Iris pigment epithelial cell (primary cell): ENCODE measurements at regions not wholly inside any gene's neighbourhood (a gene's known extent, or its start where the extent isn't known, plus 50 kb on each side); places are given as distances from the start of the nearest gene placed in this dataset.

ENCODE experiments used
- DNase-seq: peaks from one replicate; pipeline ENCODE4 v3.0.0-alpha.2; 2011; ENCODE audit warnings: low read depth

GRCh38 chr6:149149653-149150052 is 167.9 kb upstream of the TAB2 start:
- DNase-seq, result no peak

DNA sequence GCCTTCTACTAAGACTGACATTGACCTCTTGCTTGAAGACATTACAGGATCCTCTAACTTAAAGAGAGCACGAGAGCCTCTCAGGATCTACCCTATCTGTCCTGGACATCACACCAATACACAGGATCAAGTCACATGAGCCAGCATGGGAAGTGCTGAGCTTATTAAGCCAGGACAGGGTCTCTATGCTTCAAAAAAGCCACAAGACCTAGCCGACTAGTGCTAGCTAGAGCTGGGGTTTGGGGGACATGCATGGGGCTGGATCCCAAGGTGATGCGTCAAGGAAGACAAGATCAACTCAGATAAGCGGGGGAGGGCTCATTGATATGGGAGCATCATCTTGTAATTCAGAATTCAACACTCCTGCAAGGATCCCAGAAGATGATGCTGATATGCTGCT is 167.2 kb upstream of the TAB2 start:
- no peak for DNase-seq

DNA sequence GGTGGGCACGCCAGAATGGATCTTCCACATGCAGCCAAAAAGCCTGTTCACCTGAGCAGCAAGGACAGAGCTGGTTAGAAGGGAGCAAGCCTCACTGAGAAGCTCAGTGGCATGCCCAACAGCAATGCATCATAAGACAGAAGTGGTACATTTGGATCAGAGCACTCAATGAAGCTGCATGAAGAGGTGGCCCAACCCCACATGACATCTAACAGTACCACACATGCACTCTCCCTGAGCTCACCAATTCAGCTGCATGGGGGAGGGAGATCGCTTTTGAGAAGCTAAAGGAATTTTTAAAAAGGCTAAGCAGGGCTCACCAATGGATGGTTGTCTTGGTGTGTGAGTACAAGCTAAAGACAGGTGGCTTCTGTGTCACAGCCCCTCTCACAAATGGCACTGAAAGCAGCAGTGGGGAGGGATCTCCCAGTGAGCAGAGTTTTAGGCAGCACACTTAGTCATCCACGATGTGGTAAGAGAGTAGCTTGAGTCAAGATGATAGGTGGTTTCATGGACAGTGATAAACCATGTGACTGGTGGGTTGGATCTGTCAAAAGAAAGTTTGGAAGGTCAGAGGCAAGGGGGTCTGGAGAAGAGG is 166.6 kb upstream of the TAB2 start:
- DNase-seq, result no peak

DNA sequence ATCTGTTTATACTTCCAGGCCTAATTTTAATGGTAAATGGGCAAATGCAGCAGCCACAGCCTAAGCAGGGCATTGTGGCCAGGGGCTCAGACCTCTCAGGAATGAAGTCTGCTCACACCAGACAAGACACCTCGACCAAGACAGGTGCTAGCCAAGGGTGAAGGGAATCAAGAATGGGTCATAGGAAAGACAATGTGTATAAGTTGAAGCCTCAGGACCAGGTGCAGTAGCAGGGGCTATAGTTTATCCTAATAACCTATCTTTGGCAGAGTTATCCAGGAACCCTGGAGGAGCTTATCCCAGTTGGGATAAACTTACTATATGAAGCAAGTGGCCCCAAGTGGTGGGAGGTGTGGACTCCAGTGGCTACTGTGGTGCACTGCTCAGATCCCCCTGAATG is 165.0 kb upstream of the TAB2 start:
- no peak for DNase-seq

DNA sequence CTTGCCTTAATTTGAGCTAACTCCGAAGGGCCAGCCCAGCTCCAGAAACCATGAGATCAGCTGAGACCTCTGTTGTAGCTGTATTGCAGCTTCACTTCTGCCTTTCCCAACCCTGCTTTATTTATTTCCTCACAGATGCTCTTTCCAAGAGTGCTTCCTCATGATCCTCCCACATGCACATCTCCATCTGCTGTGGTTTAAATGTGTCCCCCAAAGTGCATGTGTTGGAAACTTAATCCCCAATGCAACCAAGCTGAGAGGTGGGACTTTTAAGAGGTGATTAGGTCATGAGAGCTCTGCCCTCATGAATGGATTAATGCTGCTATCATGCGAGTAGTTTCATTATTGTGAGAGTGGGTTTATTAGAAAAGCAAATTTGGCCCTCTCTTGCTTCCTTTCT is 164.4 kb upstream of the TAB2 start:
- no peak for DNase-seq

- DNase-seq, result no peak
These were observed 163.8 kb upstream of the TAB2 start for GRCh38 chr6:149153693-149154092.

DNA sequence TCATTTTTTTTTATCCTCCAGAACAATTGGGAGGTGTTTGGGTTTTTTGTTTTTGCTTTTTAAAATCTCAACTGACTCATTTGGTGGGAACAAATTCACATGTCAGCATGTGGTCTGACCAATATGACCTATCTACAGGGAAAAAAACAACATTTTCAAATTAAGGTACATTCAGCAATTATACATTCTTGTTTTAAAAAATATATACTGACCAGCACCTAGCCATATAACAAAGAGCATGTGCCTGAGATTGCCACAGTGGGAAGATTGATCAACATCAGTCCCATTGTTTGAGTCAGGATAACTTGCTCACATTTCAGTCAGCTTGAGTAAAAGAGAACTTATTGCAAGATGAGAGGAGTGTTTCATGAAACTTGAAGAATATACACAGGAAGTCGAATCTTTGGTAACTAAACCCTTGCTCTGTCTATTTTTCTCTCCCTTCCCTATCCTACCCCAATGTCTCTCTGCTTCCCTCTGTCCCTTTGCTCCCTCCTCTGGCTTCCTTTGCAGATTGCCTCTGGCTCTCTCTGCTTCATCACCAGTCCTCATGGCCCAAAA is 163.2 kb upstream of the TAB2 start:
- no peak for DNase-seq

GRCh38 chr6:149157126-149157525 is 160.4 kb upstream of the TAB2 start:
- DNase-seq, result no peak

DNA sequence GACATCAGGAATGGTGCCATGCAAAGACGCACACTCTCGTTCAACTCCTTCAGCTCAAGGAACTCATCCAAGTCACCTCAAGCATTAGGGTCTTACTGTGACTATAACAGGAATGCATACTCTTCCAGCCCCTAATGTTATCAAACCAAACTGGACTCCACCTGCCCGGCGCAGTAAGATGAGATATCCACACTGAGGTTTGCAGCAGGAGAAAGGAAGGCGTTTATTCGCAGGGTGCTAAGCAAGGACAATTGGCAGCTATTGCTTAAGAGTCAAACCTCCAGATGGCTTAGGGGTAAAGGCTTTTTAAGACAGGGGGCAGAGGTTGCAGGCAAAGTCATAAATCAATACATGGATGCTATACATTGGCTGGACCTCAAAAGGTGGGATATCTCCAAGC is 159.4 kb upstream of the TAB2 start:
- no peak for DNase-seq

GRCh38 chr6:149160943-149161342 is 156.6 kb upstream of the TAB2 start:
- DNase-seq, result peak; percentile 34

DNA sequence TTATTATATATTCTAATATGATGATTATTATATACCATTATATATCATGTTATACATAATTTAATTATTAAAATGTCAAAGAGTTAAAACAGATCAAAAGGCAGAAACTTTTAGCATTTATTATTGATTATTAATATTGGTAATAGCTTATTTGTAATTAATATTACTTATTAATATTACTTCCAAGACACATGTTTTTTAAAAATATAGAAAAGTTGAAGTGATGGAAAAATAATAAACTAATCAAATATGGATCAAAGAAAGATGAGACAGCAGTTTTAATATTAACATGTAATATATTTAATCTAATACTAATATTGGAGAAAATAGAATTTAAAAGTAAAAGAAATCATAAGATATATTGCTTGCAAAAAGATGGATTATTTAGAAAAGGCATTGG is 154.6 kb upstream of the TAB2 start:
- DNase-seq, result no peak

GRCh38 chr6:149164199-149164750 is 153.2 kb upstream of the TAB2 start:
- DNase-seq, result no peak

DNA sequence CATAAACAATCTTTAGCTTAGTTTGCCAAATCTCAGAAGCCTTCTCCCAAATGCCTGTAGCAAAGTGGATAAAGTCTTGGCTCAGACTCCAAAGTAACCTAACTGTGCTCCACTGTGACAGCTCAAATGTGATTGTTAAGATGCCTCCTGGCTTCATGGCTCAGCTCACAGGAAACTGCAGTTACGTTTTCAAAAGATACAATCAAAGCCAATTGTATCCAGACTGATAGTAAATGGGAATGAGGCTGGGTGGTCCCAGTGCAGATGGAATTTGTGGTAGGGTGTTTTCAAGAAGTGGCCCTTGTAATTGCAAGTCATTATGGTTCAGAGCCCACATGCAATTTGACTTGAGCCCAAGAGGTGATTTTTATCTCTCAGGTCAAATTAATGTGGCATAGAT is 151.2 kb upstream of the TAB2 start:
- DNase-seq, result no peak

DNA sequence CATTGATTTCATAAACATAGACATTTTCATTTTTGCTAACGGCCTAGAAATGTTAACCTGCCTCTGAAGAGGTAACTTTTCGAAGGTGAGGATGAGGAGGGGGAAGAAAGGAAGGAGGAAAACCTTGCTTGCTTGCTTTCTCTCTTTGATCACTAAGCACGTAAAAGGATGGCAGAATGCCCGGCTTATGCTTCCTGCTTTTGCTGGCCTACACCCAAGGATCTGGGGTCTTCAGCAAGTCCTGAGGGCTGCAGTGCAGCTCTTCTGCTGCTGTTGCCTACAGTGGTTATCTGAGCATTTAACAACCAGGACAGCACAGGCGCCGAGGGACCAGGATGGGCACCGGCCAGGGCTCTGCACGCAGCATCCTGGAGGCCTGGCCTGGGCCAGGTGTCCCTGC is 150.8 kb upstream of the TAB2 start:
- peak; percentile 31 for DNase-seq

- no peak for DNase-seq
These were observed 148.5 kb upstream of the TAB2 start for GRCh38 chr6:149168968-149169367.

DNA sequence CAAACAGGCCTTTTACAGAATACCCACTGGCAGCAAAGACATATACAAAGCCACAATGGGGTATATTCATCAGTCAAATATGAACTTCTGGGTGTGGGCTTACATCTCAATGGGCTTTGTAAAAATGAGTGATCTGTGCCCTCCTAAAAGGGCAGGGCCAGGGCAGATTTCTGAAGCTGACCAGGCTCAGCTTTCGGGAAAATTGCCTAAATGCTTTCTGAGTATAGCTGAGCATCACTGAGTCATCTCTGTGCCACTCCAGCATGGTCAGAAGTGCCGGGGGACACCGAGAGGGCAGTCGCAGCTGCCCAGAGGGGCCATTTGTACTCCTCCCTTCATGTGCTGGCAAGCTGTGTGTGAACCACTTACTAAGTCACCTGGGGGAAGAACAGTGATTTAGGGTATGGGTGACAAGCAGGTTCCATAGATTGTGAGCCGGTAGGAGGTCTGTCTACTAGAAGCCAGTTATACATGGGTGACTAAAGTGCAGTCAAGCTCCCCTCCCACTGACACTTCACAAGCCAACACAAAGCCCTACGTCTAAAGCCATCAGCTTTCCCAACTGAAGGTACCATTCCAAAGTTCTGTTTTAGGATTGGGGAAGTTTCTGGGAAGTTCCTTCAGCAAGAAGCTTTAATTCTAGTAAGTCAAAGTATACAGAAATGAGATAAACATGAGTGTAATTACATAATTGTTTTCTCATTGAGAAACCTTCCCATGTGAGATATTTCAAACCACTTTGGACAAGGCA is 147.6 kb upstream of the TAB2 start:
- no peak for DNase-seq

DNA sequence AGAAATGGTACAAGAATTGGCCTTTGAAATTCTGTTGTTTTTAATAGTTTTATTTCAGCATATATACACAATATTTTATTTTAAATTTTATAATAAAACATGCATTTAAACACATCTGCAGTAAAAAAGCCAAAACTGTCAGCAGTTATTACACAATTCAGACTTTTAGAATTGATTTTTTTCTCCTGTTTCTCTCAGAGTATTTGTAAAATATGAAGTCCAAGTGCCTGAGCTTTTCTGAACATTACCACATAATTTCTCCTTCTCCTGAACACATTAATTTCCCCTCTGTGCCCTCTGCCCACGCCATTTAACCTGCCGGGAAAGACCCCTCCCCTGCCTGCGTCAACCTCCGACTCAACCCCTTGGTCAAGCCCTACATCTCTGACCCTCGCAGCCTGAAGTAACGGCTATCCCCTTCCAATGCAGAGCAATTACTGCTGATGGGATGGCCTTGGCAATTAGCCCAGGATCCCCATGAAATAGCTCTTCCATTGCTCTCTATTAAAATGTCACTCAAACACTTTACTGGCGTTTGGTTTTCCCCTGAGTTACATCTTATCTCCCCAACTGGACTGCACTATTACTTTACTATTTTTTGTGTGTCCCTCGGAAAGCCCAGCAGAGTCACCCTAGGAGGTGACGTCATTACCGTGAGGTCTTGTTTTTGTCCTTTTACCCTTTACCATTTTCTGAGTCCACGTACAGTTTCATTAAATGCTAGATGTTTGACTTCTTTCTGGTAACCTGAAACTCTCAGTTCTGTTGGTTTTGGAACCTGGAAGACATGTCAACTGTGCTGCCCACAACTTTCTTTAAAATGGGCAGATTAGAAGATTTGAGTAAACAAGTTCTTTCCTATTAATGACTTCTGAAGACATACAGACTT is 146.7 kb upstream of the TAB2 start:
- no peak for DNase-seq

DNA sequence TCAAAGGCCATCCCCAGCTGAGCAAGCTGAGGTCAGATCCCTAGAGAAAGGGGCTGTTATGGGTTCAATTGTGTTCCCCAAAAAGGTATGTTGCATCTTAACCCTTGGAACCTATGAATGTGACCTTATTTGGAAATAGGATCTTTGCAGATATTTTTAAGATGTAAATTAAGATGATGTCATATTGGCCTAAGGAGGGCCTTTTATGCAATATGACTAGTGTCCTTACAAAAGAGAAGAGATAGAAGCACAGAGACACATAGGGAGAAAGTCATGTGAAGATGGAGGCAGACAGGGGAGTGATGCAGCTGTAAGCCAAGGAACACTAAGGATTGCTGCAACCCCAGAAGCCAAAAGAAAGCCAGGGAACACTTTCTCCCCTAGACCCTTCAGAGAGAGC is 144.3 kb upstream of the TAB2 start:
- no peak for DNase-seq

DNA sequence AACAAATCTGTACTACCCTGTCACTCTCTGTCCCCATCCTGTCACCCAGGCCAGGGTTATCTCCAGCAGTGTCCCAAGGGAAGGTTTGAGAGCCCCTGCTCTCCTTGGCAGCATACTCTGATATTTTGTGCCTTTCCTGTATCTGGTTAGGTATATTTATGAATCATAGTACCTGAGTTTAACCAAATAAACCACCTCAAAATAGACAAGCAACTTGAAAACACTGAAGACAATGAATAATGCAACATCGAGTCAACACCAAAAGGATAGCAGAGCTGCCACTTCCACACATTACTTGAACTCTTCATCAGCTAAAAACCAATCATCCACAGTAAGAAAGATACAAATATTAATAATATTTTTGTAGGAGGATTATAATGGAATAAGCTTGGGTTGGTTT is 142.6 kb upstream of the TAB2 start:
- DNase-seq, result no peak

GRCh38 chr6:149176971-149177667 is 140.4 kb upstream of the TAB2 start:
- no peak for DNase-seq

DNA sequence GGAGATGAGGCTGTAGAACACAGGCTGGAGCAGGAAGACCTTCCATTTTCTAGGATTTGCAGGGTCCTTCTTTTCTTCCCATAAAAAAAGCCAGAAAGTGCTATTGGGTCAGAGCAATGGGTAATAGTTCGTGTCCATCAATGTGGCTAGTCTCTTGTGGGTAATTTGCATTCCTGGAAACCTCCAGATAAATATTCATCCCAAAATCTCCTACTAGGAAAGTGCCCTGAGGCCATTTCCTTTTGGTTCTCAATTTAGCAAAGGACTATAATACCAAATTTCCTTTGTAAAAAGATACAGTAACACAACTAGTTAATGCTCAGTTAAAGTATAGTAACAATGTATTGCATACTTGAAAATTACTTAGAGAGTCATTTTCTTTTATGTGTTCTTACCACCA is 138.1 kb upstream of the TAB2 start:
- DNase-seq, result no peak

GRCh38 chr6:149181304-149181703 is 136.2 kb upstream of the TAB2 start:
- no peak for DNase-seq
